ENCODE measurements at regions not wholly inside any gene's neighbourhood (a gene's known extent, or its start where the extent isn't known, plus 50 kb on each side); places are given as distances from the start of the nearest gene placed in this dataset.
A peak's percentile ranks its signal among the peaks of the same experiment; 100 is the strongest.

- intact Hi-C loops (cut with DNase I): loop anchor here (10.0 kb wide), 1 partner anchor 1721 kb away; no protein-coding TSS in a partner anchor
- no peak for ATAC-seq
- no peak for DNase-seq (ENCODE audit: low spot score)
These were observed 225.5 kb upstream of the JADE1 start for GRCh38 chr4:128583753-128584712.

GRCh38 chr4:128582427-128582870, 227.1 kb upstream of the JADE1 start:
- intact Hi-C loops (cut with DNase I): loop anchor here (10.0 kb wide), 1 partner anchor 1722 kb away; no protein-coding TSS in a partner anchor
- ATAC-seq: no peak
- DNase-seq (ENCODE audit: low spot score): no peak

- no peak for ATAC-seq
These were observed 230.2 kb upstream of the JADE1 start for GRCh38 chr4:128579154-128579853.

GRCh38 chr4:128574706-128575105, 234.8 kb upstream of the JADE1 start:
- intact Hi-C loops (cut with DNase I): no loop called here
- DNase-seq (ENCODE audit: low spot score) (peak; percentile 74), ATAC-seq (peak; percentile 34)

More at GRCh38 chr4:128579154-128579853, 230.2 kb upstream of the JADE1 start:
- intact Hi-C loops (cut with DNase I): no loop called here
- DNase-seq (ENCODE audit: low spot score): no peak

GRCh38 chr4:128573781-128574508, 235.6 kb upstream of the JADE1 start:
- DNase-seq (ENCODE audit: low spot score): no peak
- no peak for ATAC-seq
- intact Hi-C loops (cut with DNase I): no loop called here

- ATAC-seq (no peak), DNase-seq (ENCODE audit: low spot score) (no peak)
- intact Hi-C loops (cut with DNase I): no loop called here
These were observed 236.7 kb upstream of the JADE1 start for GRCh38 chr4:128572778-128573241.

- intact Hi-C loops (cut with DNase I): no loop called here
These were observed 237.8 kb upstream of the JADE1 start for GRCh38 chr4:128571747-128572146.

GRCh38 chr4:128570387-128570975, 239.0 kb upstream of the JADE1 start:
- DNase-seq (ENCODE audit: low spot score) (no peak), ATAC-seq (peak; percentile 58)
- intact Hi-C loops (cut with DNase I): no loop called here

More at GRCh38 chr4:128571747-128572146, 237.8 kb upstream of the JADE1 start:
- DNase-seq (ENCODE audit: low spot score) (no peak), ATAC-seq (peak; percentile 82)

- intact Hi-C loops (cut with DNase I): no loop called here
- no peak for DNase-seq (ENCODE audit: low spot score)
- ATAC-seq: no peak
These were observed 242.8 kb upstream of the JADE1 start for GRCh38 chr4:128566693-128567092.

GRCh38 chr4:128565565-128566186, 243.8 kb upstream of the JADE1 start:
- intact Hi-C loops (cut with DNase I): no loop called here
- DNase-seq (ENCODE audit: low spot score): no peak
- no peak for ATAC-seq

GRCh38 chr4:128565054-128565453, 244.4 kb upstream of the JADE1 start:
- DNase-seq (ENCODE audit: low spot score) (no peak), ATAC-seq (no peak)
- intact Hi-C loops (cut with DNase I): no loop called here

GRCh38 chr4:128564081-128564630, 245.3 kb upstream of the JADE1 start:
- intact Hi-C loops (cut with DNase I): no loop called here
- ATAC-seq (no peak), DNase-seq (ENCODE audit: low spot score) (no peak)

- ATAC-seq: no peak
- intact Hi-C loops (cut with DNase I): no loop called here
These were observed 248.6 kb upstream of the JADE1 start for GRCh38 chr4:128560754-128561495.

GRCh38 chr4:128558896-128559679, 250.4 kb upstream of the JADE1 start:
- peak; percentile 58 for ATAC-seq
- intact Hi-C loops (cut with DNase I): no loop called here
- DNase-seq (ENCODE audit: low spot score): no peak

More at GRCh38 chr4:128560754-128561495, 248.6 kb upstream of the JADE1 start:
- DNase-seq (ENCODE audit: low spot score): no peak

GRCh38 chr4:128556756-128557155, 252.7 kb upstream of the JADE1 start:
- intact Hi-C loops (cut with DNase I): no loop called here
- no peak for DNase-seq (ENCODE audit: low spot score)
- no peak for ATAC-seq

GRCh38 chr4:128553686-128554515, 255.6 kb upstream of the JADE1 start:
- intact Hi-C loops (cut with DNase I): no loop called here
- DNase-seq (ENCODE audit: low spot score) (no peak), ATAC-seq (peak; percentile 25)

Data from sciatic nerve (tissue), 2 donors.